ENCODE measurements at regions not wholly inside any gene's neighbourhood (a gene's known extent, or its start where the extent isn't known, plus 50 kb on each side); places are given as distances from the start of the nearest gene placed in this dataset.

GRCh38 chr1:87226341-87226760 is 102.3 kb upstream of the LMO4 start:
- peak; percentile 85 for DNase-seq

- no peak for DNase-seq
Measured at GRCh38 chr1:87227651-87228050, 101.0 kb upstream of the LMO4 start.

DNA sequence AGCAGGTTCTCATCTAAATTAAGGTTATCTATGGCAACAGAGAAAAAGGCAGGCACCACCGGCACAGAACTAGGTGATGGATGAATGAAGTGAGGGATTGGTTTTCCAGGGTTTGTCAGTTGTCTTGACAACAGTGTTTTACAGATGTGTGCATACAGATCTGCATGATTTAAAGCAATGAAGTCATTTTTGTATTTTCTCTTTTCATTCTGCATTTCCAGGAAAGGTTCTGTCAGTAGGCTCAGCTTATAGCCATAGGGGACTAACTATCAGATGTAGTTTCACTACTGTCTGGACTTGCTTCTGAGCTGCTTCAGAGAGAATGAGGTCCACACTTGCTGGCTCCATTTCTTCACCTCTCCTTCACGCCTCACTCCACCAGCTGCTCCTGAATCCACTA is 98.2 kb upstream of the LMO4 start:
- no peak for DNase-seq

GRCh38 chr1:87231703-87232367 is 96.8 kb upstream of the LMO4 start:
- no peak for DNase-seq

GRCh38 chr1:87236585-87236984 is 92.1 kb upstream of the LMO4 start:
- DNase-seq: no peak

GRCh38 chr1:87239997-87240605 is 88.6 kb upstream of the LMO4 start:
- DNase-seq: peak; percentile 68

- peak; percentile 80 for DNase-seq
Measured at GRCh38 chr1:87240661-87241285, 87.9 kb upstream of the LMO4 start.

GRCh38 chr1:87242445-87243185 is 86.1 kb upstream of the LMO4 start:
- DNase-seq: peak; percentile 64

DNA sequence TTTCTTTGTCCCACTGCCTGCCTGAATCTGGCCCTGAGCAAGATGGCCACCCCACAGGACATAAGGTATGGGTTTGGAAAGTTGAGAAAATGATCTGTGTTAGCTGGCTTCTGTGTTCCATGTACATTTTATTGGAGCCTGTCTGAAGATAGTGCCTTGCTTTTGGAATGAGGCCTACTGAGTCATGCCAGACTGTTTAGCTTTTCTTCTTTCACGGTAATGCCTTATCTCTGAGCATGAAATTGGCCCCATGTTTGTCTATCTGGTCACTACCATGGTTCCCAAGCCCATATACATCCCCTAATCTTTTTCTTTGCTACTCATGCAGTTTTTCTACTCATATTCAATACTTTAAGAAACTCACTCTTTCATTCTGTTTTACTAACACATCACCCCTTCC is 85.1 kb upstream of the LMO4 start:
- no peak for DNase-seq

DNA sequence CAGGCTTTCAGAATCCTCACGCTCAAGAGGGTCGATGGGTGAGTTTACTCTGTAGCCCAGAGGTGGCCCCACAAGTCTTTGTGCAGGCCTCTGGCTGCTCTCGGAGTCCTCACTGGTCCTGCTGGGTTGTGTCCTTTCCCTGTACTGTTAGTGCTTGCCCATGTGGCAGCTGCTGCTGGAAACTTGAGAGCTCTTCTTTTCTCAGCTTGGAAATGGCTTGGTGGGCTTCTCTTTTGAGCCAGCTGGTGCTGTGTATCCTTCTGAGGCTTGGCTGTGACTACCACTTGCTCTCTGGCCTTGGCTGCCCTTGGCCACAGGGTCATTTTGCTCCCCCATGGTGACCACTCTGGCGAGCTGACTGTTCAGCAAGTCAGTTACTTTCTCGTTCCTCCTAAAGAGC is 82.2 kb upstream of the LMO4 start:
- DNase-seq: no peak

DNA sequence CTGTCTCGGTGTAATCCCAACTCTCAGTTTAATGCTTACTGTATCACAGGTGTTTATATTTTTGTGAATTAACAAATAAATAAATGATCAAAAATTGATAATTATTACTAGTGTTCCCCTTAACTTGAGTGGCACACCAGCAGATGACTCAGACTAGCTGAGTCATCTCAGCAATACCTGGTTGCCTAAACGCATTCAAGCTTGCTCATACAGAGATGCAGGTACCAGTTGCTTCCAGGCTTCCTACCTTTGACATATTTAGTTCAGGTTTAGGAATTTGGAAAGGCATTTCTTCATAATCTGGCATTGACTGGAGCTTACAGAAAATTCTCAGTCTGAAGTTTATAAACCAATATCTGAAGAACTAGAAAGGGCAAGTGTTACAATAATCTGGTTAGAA is 78.9 kb upstream of the LMO4 start:
- no peak for DNase-seq

DNA sequence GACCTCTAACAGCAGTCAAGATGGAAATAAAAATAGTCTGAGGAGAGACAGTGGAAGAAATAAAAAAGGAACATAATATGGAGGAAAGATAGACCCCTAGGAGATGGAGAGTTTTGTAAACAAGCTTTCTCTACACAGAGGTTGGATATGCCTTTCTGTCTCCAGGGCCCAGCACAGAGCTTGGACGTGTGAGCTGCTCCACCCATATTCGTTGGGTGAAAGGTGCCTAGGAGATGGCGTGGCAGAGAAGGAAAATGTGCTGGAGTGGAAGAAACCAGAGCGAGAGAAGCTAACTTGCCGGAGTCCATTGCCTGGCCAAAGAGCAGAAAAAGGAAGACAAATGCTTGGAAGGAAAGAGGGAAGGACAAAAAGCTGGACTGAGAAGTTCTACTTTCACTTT is 78.3 kb upstream of the LMO4 start:
- no peak for DNase-seq

GRCh38 chr1:87252406-87252805 is 76.3 kb upstream of the LMO4 start:
- DNase-seq: no peak

DNA sequence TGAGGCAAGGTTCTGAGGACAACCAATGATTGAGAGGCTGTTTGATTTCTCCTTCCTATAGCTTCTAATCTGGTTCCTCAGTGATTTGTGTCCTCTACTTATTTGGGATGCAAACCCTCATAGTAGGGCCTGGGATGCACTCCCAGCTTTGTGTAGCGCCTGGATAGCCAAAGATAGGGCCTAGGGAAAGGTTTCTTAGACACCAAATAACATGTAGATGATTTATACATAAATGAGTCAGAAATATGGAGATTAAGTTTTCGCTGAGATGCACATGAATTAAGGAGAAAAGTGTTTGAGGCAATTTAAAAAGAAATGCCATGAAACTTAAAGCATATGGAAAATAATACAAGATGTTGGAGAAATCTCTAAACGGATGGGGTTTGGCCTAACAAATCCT is 66.0 kb upstream of the LMO4 start:
- no peak for DNase-seq

DNA sequence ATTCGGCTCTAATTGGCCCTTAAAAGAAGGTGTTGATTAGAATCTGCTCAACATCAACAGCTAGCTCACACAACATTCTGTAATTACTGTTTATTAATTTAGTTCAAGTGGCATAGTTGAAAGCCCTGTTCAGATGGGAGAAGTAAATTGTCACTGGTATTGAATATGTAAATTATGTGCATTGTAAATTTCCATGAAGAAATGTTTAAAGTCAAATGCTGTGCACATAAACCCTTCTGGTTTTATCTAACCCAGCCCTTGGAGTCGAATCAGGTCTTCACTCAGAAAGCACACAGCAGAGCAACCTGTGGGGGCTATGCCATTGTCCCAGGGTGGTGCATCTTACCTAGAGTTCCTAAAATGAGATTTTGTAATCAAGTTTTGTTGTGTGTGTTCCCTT is 65.4 kb upstream of the LMO4 start:
- DNase-seq: no peak

DNA sequence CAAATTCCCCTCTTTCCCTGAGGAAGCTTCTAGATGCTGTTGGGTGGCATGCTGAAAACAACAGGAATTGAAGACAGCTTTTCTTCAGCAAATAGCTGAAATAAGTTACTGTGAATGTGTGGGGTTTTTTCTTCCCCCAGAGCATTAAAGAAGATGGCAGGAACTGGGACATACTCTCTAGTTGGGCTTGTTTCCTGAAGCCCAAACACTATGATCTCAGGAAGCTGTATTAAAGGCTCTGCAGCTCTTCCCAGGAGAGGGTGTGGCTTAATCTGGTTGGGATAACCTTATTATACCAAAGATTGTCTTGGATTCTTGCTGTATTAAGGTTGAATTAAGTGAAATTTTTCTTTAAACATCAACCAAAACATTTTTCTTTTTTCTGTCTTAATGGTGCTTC is 64.9 kb upstream of the LMO4 start:
- no peak for DNase-seq

DNA sequence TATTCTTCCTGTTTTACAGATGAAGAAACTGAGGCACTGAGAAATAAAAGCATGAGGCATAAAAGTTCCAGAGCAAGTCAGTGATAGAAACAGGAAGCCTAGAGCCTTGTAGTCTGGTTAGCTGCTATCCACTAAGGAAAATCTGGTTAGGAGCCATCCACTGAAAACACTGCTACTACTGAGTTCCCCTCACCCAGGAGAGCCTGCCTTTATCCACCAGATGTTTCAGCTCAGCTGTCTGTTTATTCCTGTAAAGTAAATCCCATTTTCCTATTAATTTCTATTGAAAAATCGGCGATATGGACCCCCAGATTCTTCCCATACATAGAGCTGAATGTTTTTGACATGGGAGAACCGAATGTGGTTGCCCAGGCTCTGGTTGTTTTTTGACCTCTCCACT is 63.7 kb upstream of the LMO4 start:
- no peak for DNase-seq

DNA sequence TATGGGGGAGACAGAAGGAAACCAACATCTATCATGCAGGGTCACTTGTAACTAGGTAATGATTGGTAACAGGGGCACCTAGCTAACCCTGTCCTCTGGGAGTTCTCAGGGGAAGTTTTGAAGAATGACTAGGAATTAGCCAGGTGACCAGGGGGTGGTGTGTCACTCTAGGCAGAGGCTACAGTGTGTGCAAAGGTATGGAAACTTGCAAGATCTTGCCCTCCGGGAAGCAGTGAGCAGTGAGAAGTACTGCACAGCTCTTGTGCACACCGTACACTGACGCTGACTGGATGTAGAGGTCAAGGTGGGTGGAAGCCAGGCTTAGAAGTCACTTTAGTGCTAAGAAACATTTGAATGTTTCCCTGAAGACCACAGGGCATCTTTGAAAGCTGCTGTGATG is 62.9 kb upstream of the LMO4 start:
- DNase-seq: no peak

DNA sequence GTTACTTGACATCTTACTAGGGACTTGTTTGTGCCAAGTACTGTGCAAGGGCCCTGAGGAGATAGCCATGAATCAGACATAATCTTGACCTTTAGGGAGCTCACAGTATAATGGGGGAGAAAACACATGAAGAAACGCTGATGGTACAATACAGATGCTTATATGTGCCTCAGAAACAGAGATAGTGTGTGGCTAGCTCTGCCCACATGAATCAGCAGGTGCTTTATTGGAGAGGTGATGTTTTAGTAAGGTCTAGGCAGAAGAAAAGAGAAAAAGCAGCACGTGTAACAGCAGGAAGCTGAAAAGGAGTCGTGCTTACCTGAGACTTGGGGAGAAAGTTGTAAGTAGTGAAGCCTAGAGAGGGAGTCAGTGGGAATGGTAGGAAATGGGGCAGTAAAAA is 60.6 kb upstream of the LMO4 start:
- DNase-seq: no peak

- DNase-seq: no peak
Measured at GRCh38 chr1:87269921-87270320, 58.8 kb upstream of the LMO4 start.

DNA sequence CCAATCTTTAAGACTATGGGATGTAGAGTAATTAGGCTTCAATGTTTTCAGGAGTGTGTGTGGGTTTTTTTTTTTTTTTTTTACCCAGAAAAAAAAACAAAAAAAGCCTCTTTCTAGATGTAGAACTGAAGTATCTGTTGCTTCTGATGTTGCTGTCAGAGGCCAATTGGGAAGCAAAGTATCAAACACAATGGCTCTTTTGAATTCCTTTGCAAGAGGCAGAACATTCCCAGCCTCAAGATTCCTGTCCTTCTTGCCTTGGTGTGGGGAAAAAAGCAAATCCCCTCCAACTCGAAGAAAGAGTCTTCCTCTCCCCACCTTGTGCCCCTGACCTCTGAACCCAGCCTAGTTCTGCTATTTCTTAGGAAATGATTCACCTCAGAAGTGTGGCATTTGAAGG is 55.4 kb upstream of the LMO4 start:
- peak; percentile 54 for DNase-seq

- no peak for DNase-seq
Measured at GRCh38 chr1:87274851-87275250, 53.8 kb upstream of the LMO4 start.

- no peak for DNase-seq
Measured at GRCh38 chr1:87278825-87279535, 49.7 kb upstream of the LMO4 start.
